H1 (cell line): ENCODE measurements at regions not wholly inside any gene's neighbourhood (a gene's known extent, or its start where the extent isn't known, plus 50 kb on each side); places are given as distances from the start of the nearest gene placed in this dataset.

Experiments
- CHD7 ChIP-seq: fragments of 300-600 bp; sonication (generic); IDR thresholded peaks from 2 replicates; pipeline ENCODE4 v1.7.1; 2012; ENCODE audit warnings: low read length, moderate library complexity, mild to moderate bottlenecking, inconsistent platforms; ENCODE audit not compliant: insufficient replicate concordance

- no peak for TF ChIP-seq CHD7
Observed at GRCh38 chr1:4402032-4402431, 252.4 kb upstream of the AJAP1 start (continued).
